ENCODE measurements at regions not wholly inside any gene's neighbourhood (a gene's known extent, or its start where the extent isn't known, plus 50 kb on each side); places are given as distances from the start of the nearest gene placed in this dataset.
"Not testable (repeated sequence)": the region's sequence is repeated elsewhere in the genome, so short reads cannot be mapped to it uniquely, and the experiment has no call there.

- DNase-seq (ENCODE audit: low spot score), result no peak
Observed at GRCh38 chr1:217138799-217139466, 415.7 kb upstream of the ESRRG start.

DNA sequence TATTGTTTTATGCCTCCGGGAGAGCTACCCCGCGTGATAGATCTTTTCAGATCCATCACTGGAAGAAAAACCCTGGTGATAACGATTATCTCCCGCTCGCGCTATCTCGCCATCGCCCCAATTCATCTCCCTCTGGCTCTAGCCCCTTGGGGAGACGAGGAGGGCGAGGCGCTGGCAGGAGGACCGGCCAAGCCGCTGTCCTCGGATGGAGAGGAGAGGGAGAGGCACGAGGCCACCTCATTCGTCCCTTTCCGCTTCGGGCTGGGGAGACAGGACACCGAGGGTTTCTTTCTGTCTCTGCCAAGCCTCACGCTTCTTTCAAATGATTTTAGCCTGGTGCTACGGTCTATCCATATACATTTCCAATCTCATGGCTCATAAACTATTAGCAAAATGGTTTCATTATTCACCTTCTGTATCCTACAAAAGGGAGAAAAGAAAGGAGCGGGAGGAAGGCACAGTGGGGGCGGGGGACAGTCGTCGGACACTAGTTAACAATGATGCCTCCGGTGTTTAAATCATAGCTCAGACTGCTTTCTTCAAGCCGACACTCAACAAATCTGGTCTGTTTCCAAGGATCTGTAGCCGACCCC lies 415.0 kb upstream of the ESRRG start:
- DNase-seq (ENCODE audit: low spot score) (no peak), ATAC-seq (no peak)

More at GRCh38 chr1:217138799-217139466, 415.7 kb upstream of the ESRRG start:
- ATAC-seq, result no peak

- ATAC-seq (peak; percentile 38), DNase-seq (ENCODE audit: low spot score) (no peak)
Observed at GRCh38 chr1:217137210-217137881, 414.1 kb upstream of the ESRRG start.

- DNase-seq (ENCODE audit: low spot score) (no peak), ATAC-seq (no peak)
Observed at GRCh38 chr1:217136895-217137205, 413.6 kb upstream of the ESRRG start.

DNA sequence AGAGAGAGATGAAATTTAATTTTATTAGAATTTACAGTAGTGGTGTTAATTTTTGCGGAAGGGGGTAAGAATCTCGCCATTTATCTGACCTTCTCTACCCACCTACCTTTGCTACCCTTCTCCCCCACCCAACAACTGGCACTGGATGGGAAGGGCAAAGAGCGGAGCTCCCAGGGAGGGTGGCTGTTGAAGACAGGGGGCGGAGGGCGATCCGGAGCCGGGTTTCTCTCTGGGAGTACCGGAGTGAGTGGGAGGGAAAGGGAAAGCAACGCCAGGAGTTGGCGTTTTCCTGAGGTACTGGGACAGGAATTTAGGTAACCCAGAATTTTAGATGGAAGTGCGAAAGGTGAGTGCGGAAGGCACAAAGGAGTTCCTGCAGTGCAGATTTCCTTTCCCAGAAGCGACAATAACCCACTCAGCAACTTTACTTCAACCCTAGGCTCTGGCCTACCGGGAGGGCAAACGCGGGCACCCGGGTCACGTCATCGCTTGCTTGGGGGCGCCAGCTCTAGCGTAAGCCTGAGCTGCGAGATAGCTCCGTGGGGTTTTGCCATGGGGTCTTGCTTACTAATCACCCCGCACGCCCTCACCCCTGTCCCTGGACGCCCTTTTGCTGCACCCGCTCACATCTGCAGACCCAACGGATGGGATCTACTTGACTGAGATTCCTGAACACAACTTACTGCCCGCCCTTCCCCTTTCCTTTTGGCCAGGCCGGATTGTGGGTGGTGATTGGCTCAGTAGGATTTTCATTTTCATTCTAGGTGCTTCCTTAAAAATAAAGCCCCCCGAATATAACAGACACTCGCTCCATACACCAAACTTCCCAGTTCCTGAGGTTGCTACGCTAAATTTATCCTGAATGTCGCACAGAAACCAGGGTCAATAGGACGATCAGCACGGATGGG lies 413.0 kb upstream of the ESRRG start:
- ATAC-seq, result no peak
- DNase-seq (ENCODE audit: low spot score), result no peak

DNA sequence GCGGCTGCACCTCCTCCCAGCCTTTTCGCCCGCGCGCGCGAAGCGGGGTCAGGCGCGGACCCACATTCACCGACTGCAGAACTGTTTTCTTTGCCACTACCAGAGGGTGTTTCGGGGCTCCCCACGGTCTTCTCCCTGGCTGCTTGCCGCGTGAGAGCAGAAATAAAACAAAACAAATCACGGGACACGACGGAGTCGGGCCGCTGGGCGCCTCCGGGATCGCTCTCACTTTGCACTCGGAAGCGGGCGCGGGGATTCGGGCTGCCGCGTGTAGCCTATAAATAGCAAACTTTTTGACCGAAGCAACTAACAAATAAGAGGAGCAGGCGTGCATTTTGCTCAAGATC lies 412.3 kb upstream of the ESRRG start:
- ATAC-seq, result no peak
- DNase-seq (ENCODE audit: low spot score), result no peak

DNA sequence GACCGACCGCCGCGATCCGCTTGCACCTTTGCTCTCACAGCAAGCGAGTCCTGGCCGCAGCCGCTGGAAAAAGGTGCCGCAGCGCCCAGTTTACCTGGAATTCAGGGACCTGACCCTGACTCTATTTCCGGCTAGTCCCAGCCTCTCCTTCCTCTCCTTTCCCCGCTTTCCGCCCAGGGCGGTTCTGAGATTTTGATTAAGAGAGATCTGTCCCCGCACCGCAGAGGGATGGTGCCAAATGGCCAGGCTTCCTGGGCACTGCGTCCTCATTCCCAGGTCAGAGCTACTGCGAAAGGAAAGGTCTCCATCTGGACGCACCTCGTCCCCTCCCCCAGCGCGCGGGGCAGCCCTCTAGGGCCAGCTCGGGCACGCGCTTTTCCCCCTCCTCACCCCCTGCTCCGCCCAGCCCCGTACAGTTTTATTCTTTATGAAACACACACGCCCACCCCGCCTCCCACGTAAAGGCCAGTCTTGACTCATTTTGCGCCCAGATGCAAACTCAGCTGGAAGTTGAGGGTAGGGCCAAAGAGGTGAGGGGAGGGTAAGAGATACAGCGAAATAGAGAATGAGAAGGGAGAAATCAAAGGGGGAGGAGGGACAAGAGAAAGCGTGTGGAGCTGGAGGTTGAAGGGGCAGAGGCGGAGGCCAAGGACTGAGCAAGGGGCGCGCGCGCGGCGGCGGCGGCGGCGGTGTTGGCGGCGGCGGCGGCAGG lies 411.8 kb upstream of the ESRRG start:
- DNase-seq (ENCODE audit: low spot score) (no peak), ATAC-seq (peak; percentile 30)

DNA sequence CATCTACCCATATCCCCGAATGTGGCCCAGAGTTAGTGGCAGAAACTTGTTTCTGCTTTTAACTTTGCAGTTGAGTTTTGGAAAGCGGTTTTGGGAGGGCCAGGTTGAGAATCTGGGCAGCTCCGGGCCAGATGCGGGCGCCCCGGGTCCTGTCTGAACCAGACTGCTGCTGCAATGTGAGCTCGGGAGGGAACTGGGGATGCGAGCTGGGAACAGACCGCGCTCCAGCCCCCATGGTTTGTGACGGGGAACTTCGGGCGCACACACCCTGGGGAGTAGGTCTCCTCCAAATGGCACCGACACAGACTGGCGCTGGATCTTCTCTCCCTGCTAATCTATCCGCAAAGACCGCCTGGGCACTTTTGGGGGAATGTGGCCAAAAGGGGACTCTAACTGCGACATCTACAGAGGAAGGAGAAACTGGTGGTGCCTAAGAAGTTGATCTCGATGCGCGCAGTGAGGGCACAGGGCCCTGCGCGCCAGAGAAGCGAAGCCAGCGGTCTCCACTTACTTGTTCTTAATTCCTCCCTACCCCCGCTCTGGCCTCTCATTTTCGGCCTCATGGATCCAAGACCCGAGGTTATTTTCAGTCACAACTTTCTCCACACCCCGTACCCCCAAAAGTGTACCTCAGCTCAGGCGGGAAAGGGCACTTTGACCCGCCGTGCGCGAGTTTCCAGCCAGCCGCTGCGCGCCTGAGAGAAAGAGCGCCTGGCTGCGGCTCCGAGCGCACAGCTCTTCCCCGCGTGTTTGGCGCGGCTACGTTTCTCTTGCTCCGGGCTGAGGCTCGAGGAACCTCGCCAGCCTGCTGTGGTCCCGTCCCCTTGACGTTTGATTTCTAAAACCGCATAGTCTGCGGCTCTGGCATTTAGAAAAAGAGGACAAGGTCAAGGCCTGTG lies 411.0 kb upstream of the ESRRG start:
- DNase-seq (ENCODE audit: low spot score), result no peak

GRCh38 chr1:217133092-217133491 lies 409.9 kb upstream of the ESRRG start:
- DNase-seq (ENCODE audit: low spot score), result no peak
- no peak for ATAC-seq

More for the DNA sequence above, 411.0 kb upstream of the ESRRG start:
- ATAC-seq, result no peak

GRCh38 chr1:217123340-217123739 lies 400.1 kb upstream of the ESRRG start:
- not testable (repeated sequence) for ATAC-seq; DNase-seq (ENCODE audit: low spot score)

DNA sequence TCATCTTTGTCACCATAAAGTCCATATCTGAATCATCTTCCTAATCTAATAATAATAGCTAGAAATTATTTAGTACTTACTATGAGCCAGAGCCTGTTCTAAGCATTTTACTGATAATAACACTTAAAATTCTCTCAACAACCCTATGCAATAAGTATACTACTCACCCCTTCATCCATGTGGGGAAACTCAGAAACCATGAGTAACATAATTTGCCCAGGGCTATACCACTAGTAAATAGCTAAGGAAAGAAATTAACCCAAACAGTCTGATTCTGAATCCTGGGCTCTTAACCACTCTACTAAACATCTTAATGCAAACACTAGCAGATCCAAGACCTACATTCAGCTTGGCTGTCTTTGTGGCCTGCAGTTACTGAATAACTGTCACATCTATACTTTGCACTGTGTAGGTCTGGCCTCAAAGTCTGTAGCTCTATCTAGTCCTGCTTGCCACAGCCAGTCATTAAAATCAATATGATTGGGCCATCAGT lies 394.8 kb upstream of the ESRRG start:
- ATAC-seq (no peak), DNase-seq (ENCODE audit: low spot score) (no peak)

GRCh38 chr1:217115404-217116380 lies 392.5 kb upstream of the ESRRG start:
- ATAC-seq, result no peak
- no peak for DNase-seq (ENCODE audit: low spot score)

DNA sequence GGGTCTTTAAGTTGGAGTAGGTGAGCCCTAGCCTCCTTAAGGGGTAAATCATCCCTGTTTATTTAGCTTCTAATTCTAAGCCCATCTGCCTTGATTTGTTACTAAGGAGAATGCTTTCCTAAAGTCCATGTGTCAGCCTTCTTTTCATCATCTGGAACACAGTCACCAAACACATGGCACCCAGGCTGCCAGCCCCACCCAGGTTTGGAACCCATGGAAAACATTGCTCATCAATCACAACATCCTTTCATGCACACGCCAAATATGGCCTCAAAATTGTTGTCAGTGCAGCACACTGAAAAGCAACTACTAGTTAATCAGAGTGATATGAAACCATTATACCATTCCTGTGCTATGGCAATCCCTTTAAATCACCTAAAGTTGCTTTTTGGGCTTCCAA lies 386.7 kb upstream of the ESRRG start:
- ATAC-seq (no peak), DNase-seq (ENCODE audit: low spot score) (no peak)

DNA sequence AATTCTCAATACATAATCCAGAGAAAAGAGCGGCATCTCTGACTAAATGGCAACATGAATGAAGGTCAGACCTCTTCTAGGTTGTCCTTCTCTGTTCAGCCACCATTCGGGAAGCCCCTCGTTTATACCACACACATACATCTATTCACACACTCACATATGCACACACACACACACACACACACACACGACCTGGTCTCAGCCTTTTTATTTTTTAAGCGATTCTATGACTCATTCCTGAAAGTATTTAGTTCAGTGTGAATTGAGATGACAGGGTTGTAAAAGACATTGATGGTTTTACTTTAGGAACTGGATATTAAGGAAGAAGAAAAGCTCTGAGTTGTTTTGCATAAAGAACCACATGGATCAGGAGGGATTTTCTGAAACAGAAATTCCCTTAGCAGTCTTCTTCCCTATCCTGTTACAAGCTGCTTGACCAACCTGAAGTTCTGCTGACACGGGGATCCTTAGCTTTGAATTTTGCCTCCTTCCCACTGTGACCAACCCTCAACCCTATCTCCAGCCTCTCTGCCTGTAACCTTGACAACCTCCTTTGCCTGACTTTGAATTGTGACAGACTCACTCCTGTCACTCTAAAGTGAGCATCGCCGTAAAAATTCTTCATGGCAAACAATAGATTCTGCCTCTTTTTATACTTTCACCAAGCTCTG lies 383.1 kb upstream of the ESRRG start:
- ATAC-seq (no peak), DNase-seq (ENCODE audit: low spot score) (no peak)

- ATAC-seq, result no peak
Observed at GRCh38 chr1:217105437-217105836, 382.2 kb upstream of the ESRRG start.

GRCh38 chr1:217097819-217098218 lies 374.6 kb upstream of the ESRRG start:
- ATAC-seq, result no peak
- no peak for DNase-seq (ENCODE audit: low spot score)

More at GRCh38 chr1:217105437-217105836, 382.2 kb upstream of the ESRRG start:
- no peak for DNase-seq (ENCODE audit: low spot score)

GRCh38 chr1:217096200-217096599 lies 373.0 kb upstream of the ESRRG start:
- ATAC-seq (no peak), DNase-seq (ENCODE audit: low spot score) (no peak)
